NB4 (cell line): ENCODE measurements at regions not wholly inside any gene's neighbourhood (a gene's known extent, or its start where the extent isn't known, plus 50 kb on each side); places are given as distances from the start of the nearest gene placed in this dataset.

Source experiments
- CTCF ChIP-seq: IDR thresholded peaks from one replicate; pipeline ENCODE4 v1.5.1; 2012; ENCODE audit warnings: low read depth, low read length
- POLR2A ChIP-seq: IDR thresholded peaks from 2 replicates; pipeline ENCODE4 v1.6.1; 2011; ENCODE audit warnings: mild to moderate bottlenecking; ENCODE audit not compliant: insufficient read length; ENCODE audit errors: extremely low read depth

DNA sequence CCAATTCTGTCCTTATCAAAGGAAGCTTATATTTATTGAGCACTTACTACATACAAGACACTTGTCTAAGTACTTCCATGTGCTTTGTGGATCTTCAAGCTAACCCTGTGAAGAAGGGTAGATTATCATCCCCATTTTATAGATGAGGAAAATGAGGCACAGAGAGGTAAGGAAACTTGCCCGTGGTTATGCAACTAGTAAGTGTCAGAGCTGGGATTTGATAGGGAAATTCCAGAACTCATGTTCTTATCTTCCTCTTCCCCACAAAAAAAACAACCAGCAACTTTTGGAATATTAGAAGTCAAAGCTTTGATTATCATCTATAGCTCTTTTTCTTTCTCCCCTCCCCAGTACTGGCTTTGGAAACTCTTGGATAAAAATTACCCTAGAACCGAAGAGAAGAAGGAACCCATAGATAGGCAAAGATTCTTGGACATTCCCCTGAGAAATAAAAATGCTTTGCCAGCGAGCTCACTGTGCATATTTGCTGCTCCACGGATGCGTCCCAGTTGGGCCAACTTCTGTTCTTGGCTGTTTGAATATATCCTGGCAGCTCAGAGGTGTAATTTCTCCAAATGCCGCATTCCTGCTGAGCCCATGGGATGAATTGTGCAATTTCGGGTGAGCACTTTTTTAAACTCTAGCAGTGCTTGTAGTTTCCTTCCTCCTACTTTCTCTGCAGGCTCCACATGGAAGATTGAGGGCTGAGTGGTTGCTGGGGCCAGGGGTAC, 591.5 kb upstream of the CFAP20DC start:
- TF ChIP-seq CTCF (no peak), POLR2A (no peak)
